ENCODE measurements at regions not wholly inside any gene's neighbourhood (a gene's known extent, or its start where the extent isn't known, plus 50 kb on each side); places are given as distances from the start of the nearest gene placed in this dataset.

DNA sequence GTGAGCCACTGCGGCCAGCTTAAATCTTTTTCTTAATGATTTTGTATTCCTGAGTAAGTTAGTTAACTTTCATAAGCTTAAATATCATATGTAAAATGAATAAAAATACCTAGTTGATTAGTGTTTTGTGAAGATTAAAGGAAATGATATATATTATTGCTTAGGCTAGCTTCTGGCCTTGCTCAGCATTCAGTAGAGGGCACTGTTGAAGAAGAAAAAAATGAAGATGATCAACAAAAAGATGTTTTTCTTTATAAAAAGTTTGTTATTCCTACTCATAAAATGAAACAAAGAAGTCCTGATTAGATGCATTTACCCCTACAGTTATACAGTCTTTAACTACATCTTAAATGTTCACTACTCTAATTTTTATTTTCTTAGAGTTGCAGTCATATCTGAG lies 797.7 kb downstream of the RAPGEF2 start:
- no peak for ATAC-seq (ENCODE audit: low read depth)
- H3K9me3 ChIP-seq (ENCODE audit: control extremely low read depth in 1 of 3, control insufficient read depth in 2 of 3, insufficient read depth in 1 of 3, low read length in 2 of 3): no peaks in the 10 kb centered on the region
- no peaks in the 10 kb centered on the region for H3K27me3 ChIP-seq (replicated peaks in 1 of 4; ENCODE audit: control extremely low read depth in 1 of 4, control insufficient read depth in 3 of 4, insufficient read depth in 4 of 4, low read length in 3 of 4)
- no peaks in the 10 kb centered on the region for H3K36me3 ChIP-seq (replicated peaks in 1 of 2; ENCODE audit: control extremely low read depth in 1 of 2, control insufficient read depth in 1 of 2, extremely low read depth in 1 of 2, insufficient read depth in 2 of 2, low read length in 1 of 2)
- H3K4me2 ChIP-seq (replicated peaks; ENCODE audit: low read depth, low read length, poor library complexity, severe bottlenecking): no peak overlapping the region
- Mint-ChIP-seq H3K27ac (no peak overlapping the region), H3K27me3 (no peaks in the 10 kb centered on the region), H3K9me3 (ENCODE audit: insufficient read depth) (peaks cover 3% of the 10 kb centered on the region), H3K4me1 (no peaks in the 10 kb centered on the region), H3K4me3 (no peak overlapping the region)
- H2AFZ ChIP-seq (ENCODE audit: insufficient read depth, low read depth, low read length, poor library complexity, severe bottlenecking): no peak overlapping the region
- intact Hi-C loops (cut with micrococcal nuclease): no loop called here
- no CpG with 5 or more reads among the region's 1 CpG for WGBS (ENCODE audit: insufficient coverage)
- CTCF ChIA-PET: no interaction called here
- H3K9ac ChIP-seq (ENCODE audit: low read length): no peak overlapping the region
- H3K4me1 ChIP-seq (ENCODE audit: control insufficient read depth in 2 of 2, insufficient read depth in 2 of 2, low read length in 2 of 2): no peaks in the 10 kb centered on the region
- no peak overlapping the region for H3K27ac ChIP-seq (ENCODE audit: low read length in 2 of 2)
- no peak overlapping the region for H3K4me3 ChIP-seq (ENCODE audit: control extremely low read depth in 1 of 5, extremely low read depth in 1 of 5, insufficient read depth in 1 of 5, low read depth in 2 of 5, low read length in 4 of 5)
- H4K20me1 ChIP-seq (ENCODE audit: control insufficient read depth, insufficient read depth, low read length, poor library complexity, severe bottlenecking): no peaks in the 10 kb centered on the region
- TF ChIP-seq EZH2 (IDR thresholded peaks at IDR 0.05; ENCODE audit: borderline replicate concordance, insufficient read depth, low read depth, low read length, poor library complexity, severe bottlenecking): no peak
- TF ChIP-seq, protein P1, sequence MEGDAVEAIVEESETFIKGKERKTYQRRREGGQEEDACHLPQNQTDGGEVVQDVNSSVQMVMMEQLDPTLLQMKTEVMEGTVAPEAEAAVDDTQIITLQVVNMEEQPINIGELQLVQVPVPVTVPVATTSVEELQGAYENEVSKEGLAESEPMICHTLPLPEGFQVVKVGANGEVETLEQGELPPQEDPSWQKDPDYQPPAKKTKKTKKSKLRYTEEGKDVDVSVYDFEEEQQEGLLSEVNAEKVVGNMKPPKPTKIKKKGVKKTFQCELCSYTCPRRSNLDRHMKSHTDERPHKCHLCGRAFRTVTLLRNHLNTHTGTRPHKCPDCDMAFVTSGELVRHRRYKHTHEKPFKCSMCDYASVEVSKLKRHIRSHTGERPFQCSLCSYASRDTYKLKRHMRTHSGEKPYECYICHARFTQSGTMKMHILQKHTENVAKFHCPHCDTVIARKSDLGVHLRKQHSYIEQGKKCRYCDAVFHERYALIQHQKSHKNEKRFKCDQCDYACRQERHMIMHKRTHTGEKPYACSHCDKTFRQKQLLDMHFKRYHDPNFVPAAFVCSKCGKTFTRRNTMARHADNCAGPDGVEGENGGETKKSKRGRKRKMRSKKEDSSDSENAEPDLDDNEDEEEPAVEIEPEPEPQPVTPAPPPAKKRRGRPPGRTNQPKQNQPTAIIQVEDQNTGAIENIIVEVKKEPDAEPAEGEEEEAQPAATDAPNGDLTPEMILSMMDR (IDR thresholded peaks at IDR 0.05): no peak
- no peak for DNase-seq
- H3K79me2 ChIP-seq (ENCODE audit: control insufficient read depth, insufficient read depth, low read length): no peaks in the 10 kb centered on the region
- POLR2A ChIA-PET: no interaction called here

DNA sequence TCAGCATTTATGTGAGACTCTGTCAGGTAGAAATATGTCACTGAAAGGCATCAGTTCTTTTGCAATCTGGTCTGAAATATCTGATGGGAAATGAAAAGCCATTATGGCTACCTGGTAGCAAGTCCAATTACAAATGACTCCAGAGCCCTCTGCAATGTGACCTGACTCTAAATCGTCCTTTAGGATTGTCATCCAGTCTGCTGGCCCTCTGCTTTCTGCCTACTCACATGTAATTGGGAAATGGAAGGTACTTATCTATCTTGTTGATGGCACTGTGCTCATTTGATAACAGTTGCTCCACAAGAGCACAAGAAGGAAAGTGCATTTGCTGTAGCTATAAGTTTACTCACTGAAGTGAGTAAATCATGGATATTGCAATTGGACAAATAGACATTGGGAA lies 799.8 kb downstream of the RAPGEF2 start:
- H3K36me3 ChIP-seq (replicated peaks in 1 of 2; ENCODE audit: control extremely low read depth in 1 of 2, control insufficient read depth in 1 of 2, extremely low read depth in 1 of 2, insufficient read depth in 2 of 2, low read length in 1 of 2): no peaks in the 10 kb centered on the region
- ChIA-PET CTCF (no interaction called here), POLR2A (no interaction called here)
- H3K4me3 ChIP-seq (ENCODE audit: control extremely low read depth in 1 of 5, extremely low read depth in 1 of 5, insufficient read depth in 1 of 5, low read depth in 2 of 5, low read length in 4 of 5): no peak overlapping the region
- H3K27me3 ChIP-seq (replicated peaks in 1 of 4; ENCODE audit: control extremely low read depth in 1 of 4, control insufficient read depth in 3 of 4, insufficient read depth in 4 of 4, low read length in 3 of 4): no peaks in the 10 kb centered on the region
- Mint-ChIP-seq H3K27me3 (no peaks in the 10 kb centered on the region), H3K9me3 (ENCODE audit: insufficient read depth) (peaks cover 3% of the 10 kb centered on the region), H3K4me3 (no peak overlapping the region), H3K27ac (no peak overlapping the region), H3K4me1 (no peaks in the 10 kb centered on the region)
- no peak overlapping the region for H3K27ac ChIP-seq (ENCODE audit: low read length in 2 of 2)
- no peak overlapping the region for H2AFZ ChIP-seq (ENCODE audit: insufficient read depth, low read depth, low read length, poor library complexity, severe bottlenecking)
- no peaks in the 10 kb centered on the region for H3K9me3 ChIP-seq (ENCODE audit: control extremely low read depth in 1 of 3, control insufficient read depth in 2 of 3, insufficient read depth in 1 of 3, low read length in 2 of 3)
- no peak for TF ChIP-seq EZH2 (IDR thresholded peaks at IDR 0.05; ENCODE audit: borderline replicate concordance, insufficient read depth, low read depth, low read length, poor library complexity, severe bottlenecking)
- TF ChIP-seq, protein P1 (IDR thresholded peaks at IDR 0.05): no peak
- H3K9ac ChIP-seq (ENCODE audit: low read length): no peak overlapping the region
- H4K20me1 ChIP-seq (ENCODE audit: control insufficient read depth, insufficient read depth, low read length, poor library complexity, severe bottlenecking): no peaks in the 10 kb centered on the region
- H3K4me1 ChIP-seq (ENCODE audit: control insufficient read depth in 2 of 2, insufficient read depth in 2 of 2, low read length in 2 of 2): no peaks in the 10 kb centered on the region
- no peaks in the 10 kb centered on the region for H3K79me2 ChIP-seq (ENCODE audit: control insufficient read depth, insufficient read depth, low read length)
- intact Hi-C loops (cut with micrococcal nuclease): no loop called here
- DNase-seq (no peak), ATAC-seq (ENCODE audit: low read depth) (no peak)
- H3K4me2 ChIP-seq (replicated peaks; ENCODE audit: low read depth, low read length, poor library complexity, severe bottlenecking): no peak overlapping the region
- 40% methylated on average over 1 of the region's 1 CpG for WGBS (ENCODE audit: insufficient coverage)

Data from B cell (primary cell).